ENCODE measurements at regions not wholly inside any gene's neighbourhood (a gene's known extent, or its start where the extent isn't known, plus 50 kb on each side); places are given as distances from the start of the nearest gene placed in this dataset.
"Not testable (repeated sequence)": the region's sequence is repeated elsewhere in the genome, so short reads cannot be mapped to it uniquely, and the experiment has no call there.

DNA sequence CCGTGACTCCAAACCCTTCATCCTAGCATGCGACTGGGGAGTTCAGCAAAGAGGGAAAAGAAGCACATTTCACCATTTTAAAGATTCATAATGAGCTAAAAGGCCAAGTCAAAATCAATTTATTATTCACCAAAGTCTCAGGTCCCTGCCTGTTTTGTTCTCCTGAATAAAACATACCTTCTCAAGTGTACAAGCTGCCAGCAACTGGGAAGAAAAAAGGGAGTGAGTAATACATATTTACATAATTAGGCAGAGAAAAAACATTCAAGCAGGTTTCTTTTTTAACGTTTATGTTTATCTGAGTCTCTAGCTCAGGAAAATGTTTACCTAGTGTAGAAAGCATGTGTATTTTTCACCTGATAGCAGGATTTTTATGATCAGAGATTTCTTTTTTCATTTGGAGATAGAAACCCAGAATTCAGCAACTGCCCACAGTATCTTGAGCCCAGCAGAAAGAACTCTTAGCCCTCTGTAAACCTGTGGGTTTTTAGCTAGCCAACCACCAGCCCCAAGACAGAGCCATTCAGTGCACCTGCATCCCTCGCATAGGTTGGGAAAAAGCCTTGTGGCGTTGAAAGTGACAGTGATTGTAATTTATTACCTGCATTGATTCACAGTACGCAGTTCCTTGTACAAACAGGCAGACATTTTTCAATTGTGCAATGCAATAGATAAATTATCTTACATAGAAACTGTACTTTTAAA lies 117.9 kb upstream of the GRIA1 start:
- H3K9me3 ChIP-seq (ENCODE audit: control insufficient read depth, insufficient read depth, low read length), result no peaks in the 10 kb centered on the region

DNA sequence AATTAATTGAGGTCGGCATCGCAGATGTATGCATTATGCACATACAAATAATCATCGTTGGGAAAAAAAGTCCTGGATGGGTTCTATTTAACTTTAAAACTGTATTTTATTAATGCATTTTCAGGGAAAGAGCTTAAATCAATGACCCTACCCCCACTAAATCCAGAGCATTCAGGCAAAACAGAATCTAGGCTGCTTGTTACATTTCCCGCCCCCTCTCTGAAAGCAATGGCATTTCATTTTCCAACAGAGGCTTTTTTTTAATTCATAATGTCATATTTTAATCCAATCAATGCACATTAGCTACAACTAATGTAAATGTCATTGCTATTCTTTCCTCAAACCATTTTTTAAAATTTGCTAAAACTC lies 117.4 kb upstream of the GRIA1 start:
- no peaks in the 10 kb centered on the region for H3K27me3 ChIP-seq (ENCODE audit: control insufficient read depth, insufficient read depth, low read length)
- no peaks in the 10 kb centered on the region for H3K9me3 ChIP-seq (ENCODE audit: control insufficient read depth, insufficient read depth, low read length)
- no CpG with 5 or more reads among the region's 4 CpGs for WGBS (ENCODE audit: insufficient coverage, insufficient read length)
- no peaks in the 10 kb centered on the region for H3K36me3 ChIP-seq (ENCODE audit: control insufficient read depth, insufficient read depth, low read length)
- no peak overlapping the region for H3K27ac ChIP-seq (ENCODE audit: low read length)
- H3K4me3 ChIP-seq (ENCODE audit: low read length), result no peak overlapping the region
- DNase-seq (ENCODE audit: low read depth, low spot score), result no peak
- H3K4me1 ChIP-seq (ENCODE audit: control insufficient read depth, insufficient read depth, low read length), result no peaks in the 10 kb centered on the region

More for the DNA sequence above, 117.9 kb upstream of the GRIA1 start:
- no peaks in the 10 kb centered on the region for H3K36me3 ChIP-seq (ENCODE audit: control insufficient read depth, insufficient read depth, low read length)
- DNase-seq (ENCODE audit: low read depth, low spot score), result no peak
- H3K4me1 ChIP-seq (ENCODE audit: control insufficient read depth, insufficient read depth, low read length), result no peaks in the 10 kb centered on the region
- H3K27ac ChIP-seq (ENCODE audit: low read length), result no peak overlapping the region
- H3K4me3 ChIP-seq (ENCODE audit: low read length), result no peak overlapping the region
- H3K27me3 ChIP-seq (ENCODE audit: control insufficient read depth, insufficient read depth, low read length), result no peaks in the 10 kb centered on the region
- WGBS (ENCODE audit: insufficient coverage, insufficient read length), result no CpG with 5 or more reads among the region's 6 CpGs

DNA sequence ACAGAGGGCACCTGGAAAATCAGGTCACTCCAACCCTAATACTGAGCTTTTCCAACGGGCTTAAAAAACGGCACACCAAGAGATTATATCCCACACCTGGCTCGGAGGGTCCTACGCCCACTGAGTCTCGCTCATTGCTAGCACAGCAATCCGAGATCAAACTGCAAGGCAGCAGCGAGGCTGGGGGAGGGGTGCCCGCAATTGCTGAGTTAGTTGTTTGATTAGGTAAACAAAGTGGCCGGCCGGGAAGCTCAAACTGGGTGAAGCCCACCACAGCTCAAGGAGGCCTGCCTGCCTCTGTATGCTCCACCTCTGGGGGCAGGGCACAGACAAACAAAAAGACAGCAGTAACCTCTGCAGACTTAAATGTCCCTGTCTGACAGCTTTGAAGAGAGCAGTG lies 108.8 kb upstream of the GRIA1 start:
- not testable (repeated sequence) for H3K27me3 ChIP-seq (ENCODE audit: control insufficient read depth, insufficient read depth, low read length); DNase-seq (ENCODE audit: low read depth, low spot score); H3K4me1 ChIP-seq (ENCODE audit: control insufficient read depth, insufficient read depth, low read length); H3K9me3 ChIP-seq (ENCODE audit: control insufficient read depth, insufficient read depth, low read length); H3K4me3 ChIP-seq (ENCODE audit: low read length); H3K27ac ChIP-seq (ENCODE audit: low read length); H3K36me3 ChIP-seq (ENCODE audit: control insufficient read depth, insufficient read depth, low read length)
- WGBS (ENCODE audit: insufficient coverage, insufficient read length), result no CpG with 5 or more reads among the region's 10 CpGs

DNA sequence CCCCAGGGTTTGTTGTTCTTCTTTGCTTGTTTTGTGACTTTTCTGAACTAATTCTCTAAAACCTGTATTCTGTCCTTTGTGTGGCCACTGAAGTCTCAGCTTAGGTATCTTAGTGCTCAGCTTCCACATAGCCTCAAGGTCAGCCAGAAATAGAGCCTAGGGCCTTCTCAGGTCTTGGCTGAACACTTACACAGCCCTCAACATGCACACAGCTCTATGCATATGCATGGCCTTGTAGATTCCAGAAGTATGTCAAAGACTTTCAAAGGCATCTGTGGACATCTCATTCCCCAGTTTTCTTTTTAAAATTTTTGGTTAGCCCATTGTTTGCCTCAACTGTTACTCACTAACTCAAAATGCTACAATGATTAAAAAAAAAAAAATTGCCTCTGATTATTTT lies 99.9 kb upstream of the GRIA1 start:
- H3K27me3 ChIP-seq (ENCODE audit: control insufficient read depth, insufficient read depth, low read length), result no peaks in the 10 kb centered on the region
- H3K27ac ChIP-seq (ENCODE audit: low read length), result no peak overlapping the region
- H3K4me1 ChIP-seq (ENCODE audit: control insufficient read depth, insufficient read depth, low read length), result no peaks in the 10 kb centered on the region
- H3K9me3 ChIP-seq (ENCODE audit: control insufficient read depth, insufficient read depth, low read length), result no peaks in the 10 kb centered on the region
- no peak for DNase-seq (ENCODE audit: low read depth, low spot score)
- H3K36me3 ChIP-seq (ENCODE audit: control insufficient read depth, insufficient read depth, low read length), result no peaks in the 10 kb centered on the region
- no peak overlapping the region for H3K4me3 ChIP-seq (ENCODE audit: low read length)

DNA sequence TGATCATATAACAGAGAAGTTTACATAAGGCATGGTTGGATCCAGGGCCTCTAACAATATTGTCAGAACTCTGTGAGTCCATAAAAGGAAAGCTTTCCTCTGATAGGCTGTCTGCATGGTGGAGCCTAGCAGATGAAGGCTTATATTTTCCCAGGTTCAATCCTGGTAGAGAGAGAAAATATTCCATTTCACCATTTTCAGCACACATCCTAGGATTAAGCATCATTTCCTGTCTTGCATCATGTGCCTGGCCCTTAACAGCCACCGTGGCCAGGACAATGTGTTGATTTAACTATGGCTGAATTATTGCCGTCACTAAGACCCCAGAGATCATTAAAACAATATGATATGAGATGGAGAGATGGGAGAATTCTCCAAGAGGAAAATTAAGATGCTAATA lies 90.9 kb upstream of the GRIA1 start:
- H3K27ac ChIP-seq (ENCODE audit: low read length), result no peak overlapping the region
- H3K36me3 ChIP-seq (ENCODE audit: control insufficient read depth, insufficient read depth, low read length), result no peaks in the 10 kb centered on the region
- WGBS (ENCODE audit: insufficient coverage, insufficient read length), result no CpG with 5 or more reads among the region's 2 CpGs
- no peak overlapping the region for H3K4me3 ChIP-seq (ENCODE audit: low read length)
- no peaks in the 10 kb centered on the region for H3K4me1 ChIP-seq (ENCODE audit: control insufficient read depth, insufficient read depth, low read length)
- H3K27me3 ChIP-seq (ENCODE audit: control insufficient read depth, insufficient read depth, low read length), result no peaks in the 10 kb centered on the region
- no peak for DNase-seq (ENCODE audit: low read depth, low spot score)
- H3K9me3 ChIP-seq (ENCODE audit: control insufficient read depth, insufficient read depth, low read length), result no peaks in the 10 kb centered on the region

DNA sequence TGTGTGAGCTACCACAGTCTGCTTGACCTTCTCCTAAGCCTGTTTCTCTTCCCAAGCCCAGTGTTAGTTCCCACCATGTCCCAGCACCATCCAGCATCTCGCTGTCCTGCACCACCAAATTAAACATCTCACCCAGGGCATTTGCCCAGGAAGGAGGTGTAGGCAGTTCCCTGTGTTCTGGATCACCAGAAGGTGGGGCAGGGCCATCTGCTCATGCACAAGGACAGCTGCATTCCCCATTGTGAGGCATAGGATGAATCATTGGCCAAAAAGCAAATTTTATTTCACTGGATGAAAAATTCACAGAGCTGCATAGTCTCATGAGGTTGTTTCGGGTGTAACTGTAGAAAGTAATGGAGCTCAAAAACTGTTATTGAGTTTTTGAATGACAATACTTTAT lies 89.5 kb upstream of the GRIA1 start:
- Histone ChIP-seq H3K4me3 (ENCODE audit: low read length) (no peak overlapping the region), H3K27ac (ENCODE audit: low read length) (no peak overlapping the region), H3K9me3 (ENCODE audit: control insufficient read depth, insufficient read depth, low read length) (no peaks in the 10 kb centered on the region), H3K4me1 (ENCODE audit: control insufficient read depth, insufficient read depth, low read length) (no peaks in the 10 kb centered on the region), H3K36me3 (ENCODE audit: control insufficient read depth, insufficient read depth, low read length) (no peaks in the 10 kb centered on the region), H3K27me3 (ENCODE audit: control insufficient read depth, insufficient read depth, low read length) (no peaks in the 10 kb centered on the region)
- DNase-seq (ENCODE audit: low read depth, low spot score), result no peak
- WGBS (ENCODE audit: insufficient coverage, insufficient read length), result no CpG with 5 or more reads among the region's 2 CpGs

DNA sequence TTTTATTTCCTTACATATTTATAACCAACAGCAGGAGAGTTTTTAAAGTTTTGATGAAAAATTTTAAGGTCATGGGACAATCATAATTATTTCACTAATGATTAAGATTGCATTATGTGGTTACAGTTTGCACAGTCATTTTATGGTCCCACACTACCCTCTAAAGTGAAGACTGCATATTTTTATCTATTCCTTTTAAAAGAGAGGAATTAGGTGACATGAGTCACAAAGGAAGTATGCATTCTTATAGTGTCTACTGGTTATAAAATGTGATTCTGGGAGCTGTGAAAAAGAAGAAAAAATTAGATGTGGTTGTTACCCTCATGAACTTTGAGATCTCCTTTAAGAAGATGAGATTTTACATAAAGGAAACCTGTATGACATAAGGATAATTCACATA lies 87.9 kb upstream of the GRIA1 start:
- H3K4me3 ChIP-seq (ENCODE audit: low read length), result no peak overlapping the region
- no peak overlapping the region for H3K27ac ChIP-seq (ENCODE audit: low read length)
- DNase-seq (ENCODE audit: low read depth, low spot score), result no peak
- H3K27me3 ChIP-seq (ENCODE audit: control insufficient read depth, insufficient read depth, low read length), result no peaks in the 10 kb centered on the region
- no peaks in the 10 kb centered on the region for H3K9me3 ChIP-seq (ENCODE audit: control insufficient read depth, insufficient read depth, low read length)
- no peaks in the 10 kb centered on the region for H3K36me3 ChIP-seq (ENCODE audit: control insufficient read depth, insufficient read depth, low read length)
- H3K4me1 ChIP-seq (ENCODE audit: control insufficient read depth, insufficient read depth, low read length), result no peaks in the 10 kb centered on the region

DNA sequence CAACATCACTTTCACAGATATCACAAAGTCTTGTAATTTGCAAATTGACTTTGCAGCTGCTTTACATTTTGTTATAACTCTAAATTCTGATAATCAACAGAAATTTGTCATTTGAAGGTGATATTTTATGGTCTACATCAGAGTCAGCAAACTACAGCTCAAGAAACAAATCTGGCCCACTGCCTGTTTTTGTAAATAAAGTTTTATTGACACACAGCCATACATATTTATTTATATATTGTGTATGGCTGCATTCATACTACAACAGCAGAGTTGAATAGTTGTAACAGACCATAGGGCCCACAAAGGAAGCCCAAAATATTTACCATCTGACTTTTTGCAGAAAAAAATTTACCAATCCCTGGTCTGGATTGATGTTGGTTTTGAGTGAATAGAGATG lies 87.0 kb upstream of the GRIA1 start:
- no peak for DNase-seq (ENCODE audit: low read depth, low spot score)
- H3K4me1 ChIP-seq (ENCODE audit: control insufficient read depth, insufficient read depth, low read length), result no peaks in the 10 kb centered on the region
- no peaks in the 10 kb centered on the region for H3K9me3 ChIP-seq (ENCODE audit: control insufficient read depth, insufficient read depth, low read length)
- no peak overlapping the region for H3K27ac ChIP-seq (ENCODE audit: low read length)
- H3K27me3 ChIP-seq (ENCODE audit: control insufficient read depth, insufficient read depth, low read length), result no peaks in the 10 kb centered on the region
- no peak overlapping the region for H3K4me3 ChIP-seq (ENCODE audit: low read length)
- H3K36me3 ChIP-seq (ENCODE audit: control insufficient read depth, insufficient read depth, low read length), result no peaks in the 10 kb centered on the region

DNA sequence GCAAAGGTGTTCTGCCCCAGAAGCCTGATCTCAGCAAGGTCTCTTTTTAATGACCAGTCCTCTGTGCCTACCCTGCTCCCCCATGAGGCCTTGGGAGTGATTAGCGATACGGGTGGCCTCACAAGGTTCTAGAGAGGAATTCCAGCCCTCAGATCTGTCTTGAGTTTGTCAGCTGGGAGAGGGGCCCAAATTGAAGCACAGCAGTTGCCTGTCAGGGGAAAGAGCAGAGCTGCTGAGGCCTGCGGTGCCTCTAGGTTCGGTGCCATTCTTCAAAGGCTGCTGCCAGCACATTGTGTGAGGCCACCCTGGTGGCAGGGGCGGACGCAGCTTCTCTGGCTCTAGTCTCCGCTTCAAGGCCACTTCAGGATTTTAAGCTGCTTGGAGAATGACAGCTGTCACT lies 85.7 kb upstream of the GRIA1 start:
- H3K27me3 ChIP-seq (ENCODE audit: control insufficient read depth, insufficient read depth, low read length), result no peaks in the 10 kb centered on the region
- H3K36me3 ChIP-seq (ENCODE audit: control insufficient read depth, insufficient read depth, low read length), result no peaks in the 10 kb centered on the region
- DNase-seq (ENCODE audit: low read depth, low spot score), result no peak
- no peaks in the 10 kb centered on the region for H3K4me1 ChIP-seq (ENCODE audit: control insufficient read depth, insufficient read depth, low read length)
- no peaks in the 10 kb centered on the region for H3K9me3 ChIP-seq (ENCODE audit: control insufficient read depth, insufficient read depth, low read length)
- no peak overlapping the region for H3K27ac ChIP-seq (ENCODE audit: low read length)
- H3K4me3 ChIP-seq (ENCODE audit: low read length), result no peak overlapping the region
- WGBS (ENCODE audit: insufficient coverage, insufficient read length), result no CpG with 5 or more reads among the region's 7 CpGs

DNA sequence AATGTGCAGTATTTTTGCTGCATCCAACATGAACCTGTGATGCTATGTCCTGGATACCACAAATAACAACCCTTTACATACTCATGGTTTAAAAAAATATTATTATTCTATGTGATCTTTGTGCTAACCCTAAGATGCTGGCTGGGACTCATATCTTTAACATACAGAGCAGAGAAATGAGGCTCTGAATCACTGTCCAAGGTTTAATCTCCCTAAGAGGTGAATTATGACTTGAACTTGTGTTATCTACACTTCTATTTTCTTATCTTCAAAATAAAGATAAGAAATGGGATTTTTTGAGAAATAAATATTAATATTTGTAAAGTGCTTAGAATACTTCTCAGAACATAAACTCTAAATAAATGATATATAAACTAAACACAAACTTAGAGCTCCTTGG lies 68.8 kb upstream of the GRIA1 start:
- no peak for DNase-seq (ENCODE audit: low read depth, low spot score)
- Histone ChIP-seq H3K4me3 (ENCODE audit: low read length) (no peak overlapping the region), H3K27me3 (ENCODE audit: control insufficient read depth, insufficient read depth, low read length) (no peaks in the 10 kb centered on the region), H3K36me3 (ENCODE audit: control insufficient read depth, insufficient read depth, low read length) (no peaks in the 10 kb centered on the region), H3K4me1 (ENCODE audit: control insufficient read depth, insufficient read depth, low read length) (no peaks in the 10 kb centered on the region; the same call in 1 of the 2 replicates), H3K9me3 (ENCODE audit: control insufficient read depth, insufficient read depth, low read length) (no peaks in the 10 kb centered on the region), H3K27ac (ENCODE audit: low read length) (no peak overlapping the region)

DNA sequence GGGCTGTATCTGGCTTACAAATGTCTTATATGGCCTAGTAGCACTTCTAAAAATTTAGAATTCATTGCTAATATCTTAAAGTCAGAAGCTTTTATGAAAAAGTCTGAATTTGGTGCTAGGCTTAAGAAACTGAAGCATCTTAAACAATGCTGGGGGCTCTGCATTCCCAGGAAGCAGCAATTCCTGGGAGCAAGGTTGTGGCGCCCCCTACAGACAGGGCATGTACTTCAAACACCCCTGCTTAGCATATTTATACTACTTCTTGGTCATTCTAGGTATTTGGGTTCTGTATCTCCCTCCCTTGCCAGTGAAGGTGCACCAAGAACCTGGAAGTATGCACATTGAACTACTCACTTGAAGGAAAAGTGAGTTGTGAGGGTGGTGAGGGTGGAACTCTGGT lies 64.6 kb upstream of the GRIA1 start:
- no peak overlapping the region for H3K27ac ChIP-seq (ENCODE audit: low read length)
- H3K9me3 ChIP-seq (ENCODE audit: control insufficient read depth, insufficient read depth, low read length), result no peaks in the 10 kb centered on the region
- DNase-seq (ENCODE audit: low read depth, low spot score), result no peak
- H3K27me3 ChIP-seq (ENCODE audit: control insufficient read depth, insufficient read depth, low read length), result no peaks in the 10 kb centered on the region; the same call in 1 of the 2 replicates
- no peak overlapping the region for H3K4me3 ChIP-seq (ENCODE audit: low read length)
- H3K36me3 ChIP-seq (ENCODE audit: control insufficient read depth, insufficient read depth, low read length), result no peaks in the 10 kb centered on the region
- WGBS (ENCODE audit: insufficient coverage, insufficient read length), result no CpG with 5 or more reads among the region's 1 CpG
- no peaks in the 10 kb centered on the region for H3K4me1 ChIP-seq (ENCODE audit: control insufficient read depth, insufficient read depth, low read length)
